ENCODE measurements at regions not wholly inside any gene's neighbourhood (a gene's known extent, or its start where the extent isn't known, plus 50 kb on each side); places are given as distances from the start of the nearest gene placed in this dataset.

- TF ChIP-seq CTCF (IDR thresholded peaks at IDR 0.05) (no peak), POLR2A (IDR thresholded peaks at IDR 0.05) (no peak)
Measured at GRCh38 chr2:8513601-8514273, 168.1 kb upstream of the ID2 start.
